HEK293 (cell line): ENCODE measurements at regions not wholly inside any gene's neighbourhood (a gene's known extent, or its start where the extent isn't known, plus 50 kb on each side); places are given as distances from the start of the nearest gene placed in this dataset.

ENCODE experiments used
- CTCF ChIA-PET: fragments of 350-600 bp; formaldehyde crosslinking; extraction: SDS; loops from one replicate; lab custom pipeline; 2021; ENCODE audit warnings: antibody characterized with exemption; lab: Yijun Ruan, JAX
- POLR2A ChIA-PET: fragments of 300-600 bp; formaldehyde crosslinking; extraction: SDS; loops from one replicate; lab custom pipeline; 2020; ENCODE audit warnings: antibody characterized with exemption, inconsistent platforms; lab: Yijun Ruan, JAX
- H3K27ac ChIP-seq: fragments of 200-500 bp; sonication (Bioruptor generic); 2 replicates; pipeline ENCODE4 v1.5.1; 2014; ENCODE audit warnings: low read depth, low read length, control low read depth, inconsistent platforms; ENCODE audit errors: extremely low read depth
- H3K36me3 ChIP-seq, 2 experiments: fragments of 200-500 bp in 1 of 2; sonication (Bioruptor generic) in 1 of 2; 1 replicate in 1 of 2; 2 replicates in 1 of 2; pipeline ENCODE4 v1.5.1; 2014 to 2017; ENCODE audit warnings: inconsistent platforms in 2 of 2, low read length in 2 of 2; ENCODE audit not compliant: control insufficient read depth in 2 of 2, insufficient read depth in 1 of 2
- H3K4me1 ChIP-seq: fragments of 200-500 bp; sonication (Bioruptor generic); 2 replicates; pipeline ENCODE4 v1.5.1; 2014; ENCODE audit warnings: mild to moderate bottlenecking, low read length, inconsistent platforms; ENCODE audit not compliant: control insufficient read depth, insufficient read depth
- H3K4me3 ChIP-seq: 2 replicates; pipeline ENCODE4 v1.5.1; 2011; ENCODE audit warnings: low read depth, mild to moderate bottlenecking, control low read depth, low read length, moderate library complexity
- H3K9me3 ChIP-seq: fragments of 200-500 bp; sonication (Bioruptor generic); 2 replicates; pipeline ENCODE4 v1.5.1; 2014; ENCODE audit warnings: low read depth, low read length, inconsistent platforms; ENCODE audit not compliant: control insufficient read depth, insufficient read depth
- GLI2 ChIP-seq: fragments of 450-650 bp; formaldehyde crosslinking; IDR thresholded peaks from 2 replicates; pipeline ENCODE4; 2017; ENCODE audit warnings: missing biosample characterization, missing genetic modification characterization, low read depth, borderline replicate concordance
- GLI4 ChIP-seq: fragments of 450-650 bp; formaldehyde crosslinking; IDR thresholded peaks from 2 replicates; pipeline ENCODE4 v1.5.1; 2016; ENCODE audit warnings: missing biosample characterization, missing genetic modification characterization
- MYNN ChIP-seq: fragments of 450-650 bp; formaldehyde crosslinking; IDR thresholded peaks from 2 replicates; pipeline ENCODE4 v1.5.1; 2016; ENCODE audit warnings: missing biosample characterization, missing genetic modification characterization, borderline replicate concordance
- RBAK ChIP-seq: fragments of 450-650 bp; formaldehyde crosslinking; IDR thresholded peaks from 2 replicates; pipeline ENCODE4 v1.5.1; 2016; ENCODE audit warnings: missing biosample characterization, missing genetic modification characterization
- ZBTB1 ChIP-seq: fragments of 450-650 bp; formaldehyde crosslinking; IDR thresholded peaks from 2 replicates; pipeline ENCODE4 v1.5.1; 2016; ENCODE audit warnings: missing biosample characterization, missing genetic modification characterization
- ZBTB10 ChIP-seq: fragments of 450-650 bp; formaldehyde crosslinking; IDR thresholded peaks from 2 replicates; pipeline ENCODE4 v1.5.1; 2016; ENCODE audit warnings: missing biosample characterization, missing genetic modification characterization
- ZBTB21 ChIP-seq: fragments of 450-650 bp; formaldehyde crosslinking; IDR thresholded peaks from 2 replicates; pipeline ENCODE4 v1.5.1; 2017; ENCODE audit warnings: missing biosample characterization, missing genetic modification characterization
- ZNF157 ChIP-seq: fragments of 450-650 bp; formaldehyde crosslinking; IDR thresholded peaks from 2 replicates; pipeline ENCODE4 v1.5.1; 2016; ENCODE audit warnings: missing biosample characterization, missing genetic modification characterization
- ZNF202 ChIP-seq: fragments of 450-650 bp; formaldehyde crosslinking; IDR thresholded peaks from 2 replicates; pipeline ENCODE4 v1.5.1; 2016; ENCODE audit warnings: missing biosample characterization, missing genetic modification characterization, borderline replicate concordance
- ZNF280D ChIP-seq: fragments of 450-650 bp; formaldehyde crosslinking; IDR thresholded peaks from 2 replicates; pipeline ENCODE4 v1.5.1; 2016; ENCODE audit warnings: missing biosample characterization, missing genetic modification characterization
- ZNF518A ChIP-seq: fragments of 450-650 bp; formaldehyde crosslinking; conservative IDR thresholded peaks from 2 replicates; pipeline ENCODE4 v1.5.1; 2016; ENCODE audit warnings: low read depth, missing biosample characterization, missing genetic modification characterization
- ZNF530 ChIP-seq: fragments of 450-650 bp; formaldehyde crosslinking; IDR thresholded peaks from 2 replicates; pipeline ENCODE4 v1.5.1; 2016; ENCODE audit warnings: low read depth, missing biosample characterization, missing genetic modification characterization
- ZNF624 ChIP-seq: fragments of 450-650 bp; formaldehyde crosslinking; IDR thresholded peaks from 2 replicates; pipeline ENCODE4 v1.5.1; 2017; ENCODE audit warnings: missing biosample characterization, missing genetic modification characterization
- ZNF747 ChIP-seq: fragments of 450-650 bp; formaldehyde crosslinking; IDR thresholded peaks from 2 replicates; pipeline ENCODE4 v1.5.1; 2016; ENCODE audit warnings: missing biosample characterization, missing genetic modification characterization
- ZNF777 ChIP-seq: fragments of 450-650 bp; formaldehyde crosslinking; IDR thresholded peaks from 2 replicates; pipeline ENCODE4 v1.5.1; 2017; ENCODE audit warnings: missing biosample characterization, missing genetic modification characterization, borderline replicate concordance
- ZNF837 ChIP-seq: fragments of 450-650 bp; formaldehyde crosslinking; IDR thresholded peaks from 2 replicates; pipeline ENCODE4 v1.5.1; 2016; ENCODE audit warnings: missing biosample characterization, missing genetic modification characterization

GRCh38 chr3:8020047-8020841, 481.4 kb upstream of the LMCD1 start:
- no peaks in the 10 kb centered on the region for H3K9me3 ChIP-seq
- H3K27ac ChIP-seq = no peak overlapping the region
- CTCF ChIA-PET = interaction anchor here (0.7 kb wide), 1 partner anchor 374 kb away, joined by 5 read pairs; no protein-coding TSS in a partner anchor
- no peaks in the 10 kb centered on the region for H3K36me3 ChIP-seq
- no peaks in the 10 kb centered on the region for H3K4me1 ChIP-seq
- H3K4me3 ChIP-seq = no peak overlapping the region
- POLR2A ChIA-PET = no interaction called here
- TF ChIP-seq ZBTB1 (tag by site-specific recombination) (no peak), ZBTB10 (tag by site-specific recombination) (no peak), GLI2 (tag by site-specific recombination) (no peak), ZBTB21 (tag by site-specific recombination) (no peak), ZNF202 (tag by site-specific recombination) (no peak), ZNF157 (tag by site-specific recombination) (no peak), RBAK (no peak), MYNN (tag by site-specific recombination) (no peak), ZNF518A (tag by site-specific recombination) (no peak), ZNF280D (tag by site-specific recombination) (no peak), GLI4 (tag by site-specific recombination) (no peak)

- no peaks in the 10 kb centered on the region for H3K9me3 ChIP-seq
- ChIA-PET CTCF (no interaction called here), POLR2A (no interaction called here)
- no peak overlapping the region for H3K27ac ChIP-seq
- no peaks in the 10 kb centered on the region for H3K36me3 ChIP-seq
- no peak overlapping the region for H3K4me3 ChIP-seq
- no peaks in the 10 kb centered on the region for H3K4me1 ChIP-seq
- no peak for TF ChIP-seq ZNF518A (tag by site-specific recombination)
- no peak for TF ChIP-seq ZNF837 (tag by site-specific recombination)
- no peak for TF ChIP-seq ZNF624 (tag by site-specific recombination)
- TF ChIP-seq ZNF747 (tag by site-specific recombination) = no peak
- TF ChIP-seq ZNF777 (tag by site-specific recombination) = no peak
- no peak for TF ChIP-seq ZNF157 (tag by site-specific recombination)
- no peak for TF ChIP-seq ZNF530
Measured at GRCh38 chr3:8027954-8028353, 473.7 kb upstream of the LMCD1 start.
